LNCaP clone FGC (cell line): ENCODE measurements at regions not wholly inside any gene's neighbourhood (a gene's known extent, or its start where the extent isn't known, plus 50 kb on each side); places are given as distances from the start of the nearest gene placed in this dataset.

Source experiments
- DNase-seq: peaks from one replicate; pipeline ENCODE4 v3.0.0-alpha.2; 2011; ENCODE audit warnings: low read depth
- H3K4me3 ChIP-seq: 2 replicates; pipeline ENCODE4 v1.5.1; 2011; ENCODE audit warnings: mild to moderate bottlenecking, low read depth, low read length, control low read depth
- TF ChIP-seq, protein P1 (sequence below): IDR thresholded peaks from 2 replicates; pipeline ENCODE4 v1.5.1; 2012; ENCODE audit warnings: mild to moderate bottlenecking; ENCODE audit not compliant: control insufficient read depth, insufficient read depth; ENCODE audit errors: extremely low read depth

DNA sequence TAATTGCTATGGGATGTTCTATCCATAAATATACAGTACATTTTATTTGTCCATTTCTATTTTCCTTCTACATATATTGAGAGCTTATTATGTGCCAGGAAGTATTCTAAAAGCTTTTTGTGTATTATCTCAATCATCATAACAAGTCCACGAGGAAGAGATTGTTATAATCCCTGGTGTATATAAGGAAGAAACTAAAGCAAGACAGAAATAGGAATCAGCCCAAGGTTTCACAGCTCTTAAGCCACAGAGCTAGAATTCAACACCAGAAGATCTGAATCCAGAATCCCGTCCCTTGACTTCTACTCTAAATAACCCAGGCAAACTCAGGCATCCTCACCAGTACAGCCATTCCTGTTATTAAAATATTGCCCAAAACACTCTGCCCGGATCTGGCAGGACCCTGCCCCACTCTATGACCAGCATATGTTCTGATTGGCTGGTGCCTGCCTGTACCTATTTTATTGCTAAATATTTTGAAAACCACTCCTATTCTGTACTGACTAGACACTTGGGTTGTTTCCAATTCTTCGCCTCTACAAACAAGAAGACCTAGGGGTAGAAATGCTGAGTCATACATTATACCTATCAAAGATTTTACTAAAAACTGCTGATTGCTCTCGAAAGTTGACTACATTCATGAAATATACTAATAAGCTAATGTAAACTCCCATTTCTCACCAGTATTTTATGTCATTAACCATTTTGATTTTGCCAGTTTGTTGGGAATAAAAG lies 297.4 kb downstream of the ENC1 start:
- H3K4me3 ChIP-seq: no peak overlapping the region
- TF ChIP-seq, protein P1, sequence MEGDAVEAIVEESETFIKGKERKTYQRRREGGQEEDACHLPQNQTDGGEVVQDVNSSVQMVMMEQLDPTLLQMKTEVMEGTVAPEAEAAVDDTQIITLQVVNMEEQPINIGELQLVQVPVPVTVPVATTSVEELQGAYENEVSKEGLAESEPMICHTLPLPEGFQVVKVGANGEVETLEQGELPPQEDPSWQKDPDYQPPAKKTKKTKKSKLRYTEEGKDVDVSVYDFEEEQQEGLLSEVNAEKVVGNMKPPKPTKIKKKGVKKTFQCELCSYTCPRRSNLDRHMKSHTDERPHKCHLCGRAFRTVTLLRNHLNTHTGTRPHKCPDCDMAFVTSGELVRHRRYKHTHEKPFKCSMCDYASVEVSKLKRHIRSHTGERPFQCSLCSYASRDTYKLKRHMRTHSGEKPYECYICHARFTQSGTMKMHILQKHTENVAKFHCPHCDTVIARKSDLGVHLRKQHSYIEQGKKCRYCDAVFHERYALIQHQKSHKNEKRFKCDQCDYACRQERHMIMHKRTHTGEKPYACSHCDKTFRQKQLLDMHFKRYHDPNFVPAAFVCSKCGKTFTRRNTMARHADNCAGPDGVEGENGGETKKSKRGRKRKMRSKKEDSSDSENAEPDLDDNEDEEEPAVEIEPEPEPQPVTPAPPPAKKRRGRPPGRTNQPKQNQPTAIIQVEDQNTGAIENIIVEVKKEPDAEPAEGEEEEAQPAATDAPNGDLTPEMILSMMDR: no peak
- no peak for DNase-seq

DNA sequence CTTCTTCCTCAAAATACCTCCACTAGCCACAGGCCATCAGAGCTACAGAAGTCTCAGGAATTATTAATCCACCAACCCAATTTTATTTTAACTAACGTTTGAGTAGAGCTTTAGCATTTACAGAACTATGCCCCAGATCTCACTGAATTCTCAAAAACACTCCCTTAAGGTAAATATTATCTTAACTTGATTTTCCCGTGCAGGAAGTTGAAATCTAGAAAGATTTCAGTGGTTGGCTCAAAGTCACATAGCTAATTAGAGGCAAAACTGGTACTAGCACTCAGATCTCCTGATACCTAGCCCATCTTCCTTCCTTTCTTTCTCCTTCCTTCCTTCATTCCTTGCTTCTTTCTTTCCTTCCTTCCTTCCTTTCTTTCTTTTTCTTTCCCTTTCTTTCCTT lies 298.3 kb downstream of the ENC1 start:
- H3K4me3 ChIP-seq: no peak overlapping the region
- TF ChIP-seq, protein P1: no peak
- no peak for DNase-seq

DNA sequence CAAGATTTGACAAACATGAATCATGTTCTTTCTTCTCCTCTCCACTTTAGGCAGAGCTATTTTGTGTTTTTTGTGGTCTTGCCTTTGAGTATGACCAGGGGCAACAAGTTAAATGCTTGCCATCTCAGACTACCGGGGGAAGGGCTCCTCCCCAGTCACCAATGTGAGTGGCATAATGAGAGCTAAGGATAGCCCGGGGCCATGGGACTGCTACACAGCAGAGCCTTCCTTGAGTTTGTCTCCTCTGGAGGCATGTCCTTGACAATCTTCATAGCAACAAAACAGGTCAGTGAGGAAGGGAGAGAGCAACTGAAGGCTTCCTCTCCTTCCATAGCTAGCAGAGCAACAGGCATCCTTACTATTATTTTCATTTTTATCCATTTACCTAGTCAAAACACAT lies 299.3 kb downstream of the ENC1 start:
- DNase-seq: no peak
- TF ChIP-seq, protein P1: no peak
- no peak overlapping the region for H3K4me3 ChIP-seq

DNA sequence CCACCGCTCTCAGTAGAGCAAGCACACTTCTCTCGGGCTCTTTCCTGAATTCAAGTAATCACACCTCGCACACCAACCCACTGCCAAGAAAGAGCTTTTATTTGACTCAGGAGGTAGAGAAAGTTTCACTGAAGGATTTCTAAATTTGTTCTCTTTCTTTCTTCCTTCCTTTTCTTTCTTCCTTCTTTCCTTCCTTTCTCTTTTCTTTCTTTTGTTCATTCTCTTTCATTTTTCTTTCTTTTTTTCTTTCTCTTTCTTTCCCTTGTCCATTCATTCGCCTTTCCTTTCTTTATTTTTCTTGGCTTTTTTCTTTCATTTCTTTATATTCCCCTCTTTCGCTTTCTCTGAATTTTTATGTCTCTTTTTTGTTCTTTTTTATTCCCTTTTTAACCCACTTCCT lies 300.1 kb downstream of the ENC1 start:
- no peak for DNase-seq
- TF ChIP-seq, protein P1: no peak

GRCh38 chr5:74337984-74338310 lies 302.6 kb downstream of the ENC1 start:
- no peak for DNase-seq
- H3K4me3 ChIP-seq: no peak overlapping the region
- TF ChIP-seq, protein P1: no peak

More for the DNA sequence above, 300.1 kb downstream of the ENC1 start:
- H3K4me3 ChIP-seq: no peak overlapping the region

DNA sequence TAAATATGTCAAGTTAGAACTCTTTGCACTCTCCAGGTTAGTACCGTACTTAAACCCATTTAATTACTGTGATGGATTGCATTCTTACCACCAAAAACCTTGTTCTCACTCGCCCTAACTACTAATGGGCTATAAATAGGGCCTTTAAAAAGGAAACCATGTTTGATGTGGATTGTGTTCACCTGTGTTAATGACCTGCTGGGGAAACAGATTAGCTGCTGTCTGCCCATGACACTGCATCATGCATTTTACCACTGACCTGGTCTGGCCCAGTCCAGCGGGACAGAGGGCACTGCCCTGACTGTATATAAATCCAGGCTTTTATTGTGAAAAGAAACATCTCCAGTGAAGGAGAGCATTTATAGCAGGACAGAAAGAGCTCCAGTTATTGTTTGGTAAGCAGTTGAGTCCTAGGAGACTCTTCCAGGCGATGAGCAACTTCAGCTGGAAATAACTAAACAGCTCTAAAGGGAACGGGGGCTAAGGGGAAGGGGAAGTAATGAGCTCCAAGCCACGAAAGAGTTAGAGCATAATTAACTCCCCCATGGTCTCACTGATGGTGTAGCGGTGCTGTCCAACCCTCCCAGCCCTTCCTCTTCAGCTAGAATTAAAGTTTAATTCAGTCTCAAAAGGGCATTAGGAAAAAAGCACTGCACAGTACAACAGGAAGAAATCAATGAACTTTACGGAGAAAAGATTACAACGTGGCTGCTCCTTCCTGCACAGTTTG lies 303.1 kb downstream of the ENC1 start:
- TF ChIP-seq, protein P1: no peak
- no peak for DNase-seq
- no peak overlapping the region for H3K4me3 ChIP-seq
